DMS153 treated with DMSO at 0.1 percent for 48 hours (cell line): ENCODE measurements at regions not wholly inside any gene's neighbourhood (a gene's known extent, or its start where the extent isn't known, plus 50 kb on each side); places are given as distances from the start of the nearest gene placed in this dataset.
A peak's percentile ranks its signal among the peaks of the same experiment; 100 is the strongest.

Experiments used
- DNase-seq: peaks from one replicate; lab custom pipeline; 2025; ENCODE audit not compliant: unreplicated experiment; lab: John Stamatoyannopoulos, UW

DNA sequence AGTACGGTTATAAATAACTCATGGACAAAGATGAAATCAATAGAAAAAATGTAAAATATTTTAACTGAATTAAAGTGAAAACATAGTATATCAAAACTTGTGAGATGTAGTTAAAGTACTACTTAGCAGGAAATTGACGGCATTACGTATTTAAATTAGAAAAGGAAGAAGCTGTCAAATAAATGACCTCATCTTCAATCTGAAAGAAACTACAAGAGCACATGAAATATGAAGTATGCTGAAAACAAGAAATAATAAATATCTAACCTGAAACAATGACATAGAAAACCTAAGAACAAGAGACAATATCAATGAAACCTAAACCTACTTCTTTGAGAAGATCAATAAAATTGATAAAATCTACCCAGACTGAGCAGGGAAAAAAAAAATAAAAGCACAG is 122.2 kb upstream of the PDE4B start:
- DNase-seq = no peak

DNA sequence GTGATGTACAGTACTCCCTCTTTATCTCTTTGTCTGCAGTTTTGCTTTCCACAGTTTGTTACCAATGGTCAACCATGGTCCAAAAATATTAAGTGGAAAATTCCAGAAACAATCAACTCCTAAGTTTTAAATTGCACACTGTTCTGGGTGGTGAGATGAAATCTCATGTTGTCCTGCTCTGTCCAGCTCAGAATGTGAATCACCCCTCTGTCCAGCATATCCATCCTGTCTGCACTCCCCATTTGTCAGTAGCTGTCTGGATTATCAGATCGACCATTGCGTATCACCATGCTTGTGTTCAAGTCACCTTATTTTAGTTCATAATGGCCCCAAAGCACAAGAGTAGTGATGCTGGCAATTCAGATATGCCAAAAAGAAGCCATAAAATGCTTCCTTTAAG is 118.2 kb upstream of the PDE4B start:
- DNase-seq = no peak

DNA sequence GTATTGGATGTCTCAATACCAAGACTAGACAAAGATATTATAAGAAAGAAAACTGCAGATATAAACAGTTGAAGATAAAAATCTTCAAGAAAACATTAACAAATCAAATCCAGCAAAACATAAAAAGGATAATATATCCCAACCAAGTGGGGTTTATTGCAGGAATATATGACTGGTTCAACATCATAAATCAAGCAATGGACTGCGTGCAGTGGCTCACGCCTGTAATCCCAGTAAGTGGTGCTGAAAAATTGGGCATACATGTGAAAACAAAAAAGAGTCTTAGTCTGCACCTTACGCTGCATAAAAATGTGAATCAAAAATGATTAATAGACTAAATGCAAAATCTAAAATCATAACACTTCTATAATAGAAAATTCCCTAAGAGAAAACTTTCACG is 112.9 kb upstream of the PDE4B start:
- DNase-seq = no peak

DNA sequence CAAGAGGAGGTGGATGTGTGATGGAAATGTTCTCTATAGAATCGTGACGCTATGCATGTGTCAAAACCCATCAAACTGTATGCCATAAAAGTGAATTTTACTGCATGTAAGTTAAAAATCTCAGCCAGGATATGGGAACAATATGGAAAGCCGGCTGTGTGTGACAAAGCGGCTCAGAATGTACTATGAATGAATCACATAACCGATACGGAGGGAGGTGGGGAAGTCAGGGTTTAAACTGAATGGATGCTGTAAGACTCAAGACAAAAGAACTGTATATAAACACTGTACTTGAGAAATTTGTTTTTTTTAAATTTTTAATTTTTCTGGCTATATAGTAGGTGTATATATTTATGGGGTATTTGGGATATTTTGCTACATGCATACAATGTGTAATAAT is 111.6 kb upstream of the PDE4B start:
- DNase-seq = no peak

DNA sequence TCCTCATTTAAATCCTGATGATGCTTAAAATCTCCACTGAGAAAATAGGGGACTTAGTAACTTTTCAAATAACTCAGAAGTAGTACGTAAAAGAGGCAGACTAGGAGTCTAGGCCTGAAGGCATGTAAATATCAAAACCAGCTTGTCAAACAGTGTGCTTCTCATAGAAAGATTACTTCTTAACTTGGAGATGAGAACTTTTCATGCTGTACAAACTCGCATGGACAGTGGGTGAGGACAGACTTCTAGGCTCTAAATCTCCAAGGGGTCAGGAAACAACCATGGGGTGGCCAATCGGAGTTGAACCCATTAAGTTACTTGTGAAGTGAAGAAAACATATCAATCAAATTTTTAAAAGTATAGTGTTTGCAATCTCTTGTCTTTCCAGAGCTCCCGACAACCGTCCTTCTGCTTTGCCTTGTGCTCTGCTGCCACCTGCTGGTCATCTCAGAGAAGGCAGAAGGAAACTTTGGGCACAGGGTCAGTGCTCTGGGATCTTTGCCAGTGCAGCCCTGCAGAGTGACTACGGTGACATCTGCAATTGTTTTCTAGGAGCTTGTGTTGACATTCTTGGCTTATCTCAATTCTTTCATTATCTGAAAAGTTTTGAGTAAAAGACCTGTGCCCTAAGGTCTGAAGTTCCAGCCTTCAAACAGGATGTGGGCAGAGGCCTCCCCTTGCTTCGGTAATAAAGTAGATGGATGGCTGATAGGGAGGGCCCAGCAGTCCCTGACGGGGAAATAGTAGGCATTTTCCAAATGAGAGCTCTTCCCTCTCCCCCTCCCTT is 105.1 kb upstream of the PDE4B start:
- peak; percentile 76 for DNase-seq

DNA sequence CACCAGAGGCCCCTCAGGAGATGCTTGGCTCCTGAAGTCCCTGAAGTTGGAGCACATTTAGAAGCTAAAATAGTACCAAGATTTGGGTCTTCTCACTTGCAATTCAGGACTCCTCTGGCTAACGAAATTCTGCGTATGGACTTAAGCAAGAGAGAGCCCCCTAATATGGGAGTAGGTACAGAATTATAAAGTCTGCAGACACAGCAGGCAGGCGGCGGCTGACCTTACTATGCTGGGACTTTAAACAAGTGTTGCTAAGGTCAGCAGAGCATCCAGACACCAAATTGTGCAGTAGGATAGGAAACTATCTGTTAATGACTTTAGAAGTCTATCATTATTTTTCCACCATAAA is 104.5 kb upstream of the PDE4B start:
- no peak for DNase-seq

DNA sequence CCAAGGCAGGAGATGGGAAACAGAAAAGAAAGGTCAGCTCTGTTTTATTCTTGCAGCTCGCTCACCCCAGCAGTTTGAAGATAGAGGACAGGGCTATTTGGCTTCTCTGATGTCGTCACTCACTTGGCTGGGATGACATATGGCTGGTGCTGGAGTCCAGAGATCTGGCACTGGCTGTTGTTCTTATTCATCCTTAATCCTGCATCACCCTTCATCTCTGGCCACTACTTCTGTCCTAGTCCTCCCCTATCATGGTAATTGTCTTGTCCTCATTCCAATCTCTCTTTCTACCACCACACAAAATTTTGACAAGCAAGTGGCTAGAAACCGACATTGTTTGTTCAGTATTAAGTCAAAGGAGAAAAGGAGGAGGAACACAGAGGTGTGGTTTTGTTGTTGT is 103.8 kb upstream of the PDE4B start:
- DNase-seq = no peak

DNA sequence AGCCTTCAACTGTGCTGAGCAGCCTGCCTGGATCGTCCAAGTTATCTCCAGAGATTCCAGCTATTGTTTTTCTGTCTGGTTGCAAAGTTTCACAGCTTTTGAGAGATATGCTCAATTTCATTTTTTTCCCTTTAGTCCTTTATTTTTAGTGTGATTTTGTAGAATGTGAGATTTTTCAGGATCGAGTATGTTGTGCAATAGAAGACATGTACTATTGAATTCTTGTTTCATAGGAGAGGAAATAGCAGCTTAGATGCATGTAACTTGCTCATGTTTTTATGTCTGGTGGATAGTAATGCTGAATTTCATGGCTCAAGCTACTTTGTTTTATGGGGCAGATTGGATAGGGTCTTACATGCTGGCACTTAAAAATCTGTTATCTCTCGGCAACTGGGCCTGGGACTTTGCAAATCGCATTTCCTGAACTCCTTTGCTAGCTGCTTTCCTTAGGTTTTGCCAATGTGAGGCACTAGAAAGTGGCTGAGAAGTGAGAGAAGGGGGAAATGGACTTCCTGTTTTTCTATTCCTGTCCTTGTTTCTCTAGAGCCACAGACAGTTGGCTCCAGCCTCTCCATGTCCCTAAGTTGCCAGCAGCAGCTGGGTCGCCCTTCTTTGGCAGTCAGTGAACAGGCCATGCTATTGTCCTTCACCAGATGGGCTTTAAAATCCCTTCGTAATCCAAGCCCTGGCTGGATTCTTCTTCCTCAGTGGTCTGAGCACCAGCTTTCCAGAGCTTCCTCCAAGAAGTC is 101.4 kb upstream of the PDE4B start:
- DNase-seq = no peak

DNA sequence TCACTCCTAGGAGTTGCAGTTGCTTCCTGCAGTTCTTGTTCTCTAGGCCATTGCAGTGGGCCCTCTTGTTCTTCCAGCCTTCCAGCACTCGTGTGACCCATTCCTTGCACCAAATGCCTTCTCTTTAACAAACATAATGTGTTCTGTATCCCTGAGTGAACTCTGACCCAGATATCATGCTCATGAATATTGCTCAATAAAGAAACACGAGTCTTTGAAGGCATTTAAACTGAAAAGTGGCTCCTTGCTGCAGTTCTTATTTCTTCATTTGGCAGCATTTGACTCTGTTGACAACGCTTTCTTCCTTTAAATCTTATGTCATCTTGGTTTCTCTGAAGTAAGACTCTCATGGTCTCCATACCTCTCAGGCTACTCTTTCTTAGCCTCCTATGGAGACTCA is 100.7 kb upstream of the PDE4B start:
- DNase-seq = no peak

DNA sequence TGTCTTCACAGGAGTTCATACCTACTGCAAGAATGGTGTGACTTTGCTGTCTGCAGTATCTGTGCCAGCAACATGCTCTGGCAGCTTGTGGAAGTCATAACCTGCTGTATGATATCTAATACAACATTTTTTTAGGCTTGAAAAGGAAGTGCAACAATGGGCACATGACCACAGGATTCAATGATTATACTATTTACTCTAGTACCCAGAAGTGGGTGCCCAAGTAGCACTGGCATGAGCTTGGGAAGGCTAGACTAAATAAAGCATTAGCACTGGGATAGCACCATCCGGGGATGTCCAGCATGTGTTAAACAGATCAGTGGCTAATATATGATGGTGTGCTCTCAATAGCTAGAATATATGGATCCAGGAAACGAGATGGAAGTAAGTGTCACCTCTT is 98.6 kb upstream of the PDE4B start:
- DNase-seq = no peak

DNA sequence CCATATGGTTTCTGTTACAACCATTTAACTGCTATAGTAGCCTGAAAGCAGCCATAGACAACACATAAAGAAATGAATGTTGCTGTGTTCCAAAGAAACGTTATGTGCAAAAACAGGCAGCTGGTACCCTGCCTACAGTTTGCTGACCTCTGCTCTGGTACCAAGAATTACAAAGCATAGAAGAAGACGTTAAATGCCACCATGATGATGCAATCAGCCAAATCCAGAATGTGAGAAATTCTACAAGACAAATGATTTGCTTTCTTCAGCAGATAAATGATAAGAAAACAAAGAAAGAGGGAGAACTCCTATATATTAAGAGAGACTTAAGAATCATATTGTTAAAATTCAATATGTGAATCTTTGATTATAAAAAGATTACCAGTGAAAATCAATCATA is 97.8 kb upstream of the PDE4B start:
- no peak for DNase-seq

DNA sequence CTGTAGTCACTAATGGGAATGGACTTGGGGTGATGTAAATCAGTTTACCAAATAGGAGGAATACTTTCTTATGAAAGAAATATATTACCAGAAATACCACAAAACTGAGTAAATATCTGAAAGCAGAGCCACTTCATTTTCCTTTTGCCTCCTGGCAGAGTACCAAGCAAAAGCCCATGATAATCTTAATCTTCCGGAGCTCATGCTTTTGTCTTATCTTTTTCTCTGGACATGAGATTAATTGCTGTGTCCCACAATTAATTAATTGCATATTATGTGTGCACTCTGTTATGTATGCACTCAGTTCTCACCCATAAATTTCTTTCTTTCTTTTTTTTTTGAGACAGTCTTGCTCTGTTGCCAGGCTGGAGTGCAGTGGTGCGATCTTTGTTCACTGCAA is 94.1 kb upstream of the PDE4B start:
- DNase-seq = no peak

DNA sequence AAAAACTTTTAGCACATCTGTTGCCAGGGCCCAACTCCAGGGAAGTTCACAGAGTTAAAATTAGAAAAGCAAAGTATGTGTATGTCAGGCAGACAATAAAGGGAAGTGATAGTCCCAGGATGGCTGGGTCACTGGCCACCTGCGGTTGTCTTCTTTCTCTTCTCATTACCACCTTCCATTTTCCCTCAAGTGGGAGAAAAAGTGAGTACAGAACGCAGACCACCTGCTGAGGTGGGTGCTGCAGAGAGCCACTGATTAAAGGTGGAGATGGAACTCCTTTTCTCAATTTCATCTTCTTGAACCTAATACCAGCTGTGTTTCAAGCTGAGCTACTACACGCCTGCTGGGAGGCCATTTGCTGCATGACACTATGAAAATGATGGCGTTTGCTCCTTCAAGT is 88.8 kb upstream of the PDE4B start:
- no peak for DNase-seq

DNA sequence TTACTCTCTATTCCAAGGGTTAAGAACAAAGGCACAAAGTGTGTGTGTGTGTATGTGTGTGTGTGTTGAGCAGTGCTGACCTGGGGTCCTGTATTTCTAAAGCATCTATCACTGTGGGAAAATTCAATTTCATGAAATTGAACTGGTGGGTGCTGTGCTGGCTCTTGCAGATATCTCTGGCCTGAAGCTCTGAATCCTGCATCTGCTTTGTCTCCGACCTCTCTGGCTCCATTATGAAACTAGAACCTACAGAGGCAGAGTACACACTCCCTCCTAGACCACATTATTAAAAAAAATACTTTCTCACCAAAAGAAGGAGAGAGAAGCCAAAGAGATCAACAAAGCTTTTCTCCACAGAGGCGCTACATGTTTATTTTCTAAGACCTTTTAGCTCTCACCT is 88.4 kb upstream of the PDE4B start:
- DNase-seq = no peak

DNA sequence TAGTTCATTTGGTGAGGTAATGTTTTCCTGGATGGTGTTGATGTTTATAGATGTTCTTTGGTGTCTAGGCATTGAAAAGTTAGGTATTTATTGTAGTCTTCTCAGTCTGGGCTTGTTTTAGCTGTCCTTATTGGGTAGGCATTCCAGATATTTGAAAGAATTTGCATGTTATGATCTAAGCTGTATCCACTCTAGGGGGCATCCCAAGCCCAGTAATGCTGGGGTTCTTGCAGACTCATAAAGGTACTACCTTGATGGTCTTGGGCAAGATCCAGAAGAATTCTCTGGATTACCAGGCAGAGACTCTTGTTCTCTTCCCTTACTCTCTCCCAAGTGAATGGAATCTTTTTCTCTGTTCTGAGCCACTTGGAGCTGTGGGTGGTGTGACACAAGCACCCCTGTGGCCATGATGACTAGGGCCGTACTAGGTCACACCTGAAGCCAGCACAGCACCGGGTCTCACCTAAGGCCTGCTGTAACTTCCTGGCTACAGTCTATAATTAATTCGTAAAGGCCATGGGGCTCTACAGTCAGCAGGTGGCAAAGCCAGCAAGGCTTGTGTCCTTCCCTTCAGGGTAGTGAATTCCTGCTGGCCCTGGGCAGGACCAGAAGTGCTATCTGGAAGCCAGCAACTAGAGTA is 74.8 kb upstream of the PDE4B start:
- DNase-seq = no peak

DNA sequence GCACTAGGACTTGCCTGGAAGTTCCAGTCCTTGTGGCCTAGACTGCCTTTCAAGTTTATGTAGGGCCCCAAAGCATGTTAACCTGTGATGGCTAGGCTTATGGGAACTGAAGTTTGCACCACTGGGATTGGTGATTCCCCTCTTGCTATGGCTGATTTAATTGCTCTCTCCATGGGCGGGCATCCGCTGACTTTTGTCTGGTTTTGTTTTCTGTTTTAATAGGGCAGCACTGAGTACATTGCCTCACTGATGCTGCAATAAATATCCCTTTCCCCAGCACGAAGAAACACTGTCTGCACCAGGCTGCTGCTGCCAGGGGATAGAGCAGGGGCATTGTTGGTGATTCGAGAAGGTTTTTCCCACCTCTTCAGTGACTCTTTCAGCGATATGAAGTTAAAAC is 73.3 kb upstream of the PDE4B start:
- no peak for DNase-seq

DNA sequence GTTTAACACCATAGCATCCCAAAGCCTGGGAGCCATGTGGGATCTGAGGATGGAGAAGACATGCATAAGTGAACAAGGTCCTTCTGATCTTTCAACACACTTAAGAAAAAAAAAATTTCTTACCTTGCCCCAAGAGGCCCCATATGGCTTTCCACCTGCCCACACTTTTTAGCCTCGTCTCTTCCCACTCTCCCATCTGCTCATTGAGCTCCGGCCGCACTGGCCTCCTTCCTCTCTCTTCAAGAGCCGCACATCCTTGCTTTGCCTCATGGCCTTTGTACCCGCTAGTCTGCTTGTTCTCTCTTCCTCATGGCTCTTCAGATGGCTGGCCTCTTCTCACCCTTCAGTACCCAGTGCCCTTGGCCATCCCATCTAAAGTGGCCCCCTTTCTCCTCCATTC is 70.2 kb upstream of the PDE4B start:
- DNase-seq = no peak

DNA sequence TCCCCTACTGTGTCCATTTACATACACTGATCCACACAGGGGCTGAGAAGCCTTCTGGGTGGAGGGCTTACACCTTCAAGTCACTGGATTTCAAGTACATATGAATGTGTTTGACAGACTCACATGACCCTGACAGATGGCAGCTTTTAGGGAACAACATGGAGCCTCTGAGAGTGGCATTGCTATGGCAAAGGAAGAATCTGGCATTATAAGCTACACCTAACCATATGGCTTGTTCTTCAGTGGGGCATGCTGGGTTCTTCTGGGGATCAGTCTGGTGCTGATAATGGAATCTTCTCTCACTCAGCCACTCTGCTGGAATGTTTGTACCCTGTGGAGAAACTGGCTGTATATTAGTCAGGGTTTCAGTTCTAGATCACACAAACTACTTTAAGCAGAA is 68.5 kb upstream of the PDE4B start:
- no peak for DNase-seq

DNA sequence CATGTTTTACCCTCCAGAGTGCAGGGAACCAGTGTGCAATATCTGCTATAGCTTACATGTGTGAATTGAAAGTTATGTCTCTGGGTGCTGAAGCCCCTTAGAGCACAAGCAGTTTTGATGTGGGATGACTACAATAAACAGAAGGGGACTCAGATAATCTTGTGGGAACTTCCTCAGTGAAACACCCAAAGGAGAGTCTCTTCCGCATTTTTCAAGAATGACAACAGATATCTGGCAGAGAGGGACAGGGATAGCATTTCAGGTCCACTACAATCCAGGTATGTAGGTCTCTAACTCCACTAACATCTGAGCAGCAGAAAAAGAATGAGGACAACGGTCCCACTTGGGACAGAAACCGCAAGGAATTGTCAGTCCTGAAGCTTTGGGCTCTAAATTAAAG is 67.6 kb upstream of the PDE4B start:
- DNase-seq = no peak

DNA sequence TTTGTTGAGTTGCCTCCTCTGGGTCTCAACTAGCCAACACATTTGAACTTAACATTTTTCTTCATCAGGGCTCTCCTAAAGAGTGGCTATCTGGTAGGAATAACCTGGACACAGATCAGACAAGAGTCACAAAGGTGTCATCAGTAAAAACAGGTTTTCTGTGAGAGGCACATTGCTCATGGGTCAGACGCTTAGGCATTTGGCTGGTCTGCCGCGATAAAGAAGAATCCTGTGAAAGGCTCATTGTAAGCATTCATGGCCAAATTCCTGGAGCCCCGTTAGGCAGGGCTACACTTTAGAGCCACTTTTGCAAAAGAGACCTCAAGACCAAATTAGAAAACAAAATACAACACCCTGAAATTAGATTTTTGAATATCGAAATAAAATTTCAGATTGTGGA is 64.2 kb upstream of the PDE4B start:
- no peak for DNase-seq

DNA sequence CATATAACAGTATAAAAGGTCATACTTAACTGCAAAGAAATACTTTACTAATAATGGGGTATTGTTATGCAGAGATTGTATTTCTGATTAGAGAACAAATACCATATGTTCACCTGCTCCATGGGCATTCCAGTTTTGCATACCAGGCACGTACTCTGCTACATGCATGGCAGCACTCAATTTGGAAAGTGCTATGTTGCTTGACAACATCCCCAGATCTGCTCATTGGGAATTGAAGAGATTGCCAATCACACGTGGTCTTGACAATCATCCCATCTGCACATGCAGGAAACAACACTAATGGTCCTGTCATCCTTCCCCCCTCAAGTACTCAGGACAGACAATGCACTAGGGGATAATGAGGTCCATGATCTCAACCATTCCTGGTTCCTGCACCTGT is 63.4 kb upstream of the PDE4B start:
- no peak for DNase-seq

DNA sequence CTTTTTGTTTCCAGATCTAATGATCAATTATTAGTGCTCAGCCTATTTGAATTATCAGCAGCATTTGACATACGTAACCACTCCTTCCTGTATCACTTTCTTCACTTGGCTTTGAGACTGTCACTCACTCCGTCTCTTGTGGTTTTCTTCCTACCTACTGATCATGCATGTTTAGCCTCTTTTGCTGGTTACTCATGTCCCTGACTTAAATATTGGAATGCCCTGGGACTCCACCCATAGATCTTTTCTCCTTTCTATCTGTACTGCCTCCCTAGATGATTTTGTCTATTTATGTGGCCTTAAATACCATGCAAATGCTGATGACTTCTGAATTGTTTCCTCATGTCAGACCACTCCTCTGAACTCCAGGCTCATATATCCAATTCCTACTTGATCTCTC is 57.7 kb upstream of the PDE4B start:
- no peak for DNase-seq
